Brain microvascular endothelial cell (primary cell): ENCODE measurements at regions not wholly inside any gene's neighbourhood (a gene's known extent, or its start where the extent isn't known, plus 50 kb on each side); places are given as distances from the start of the nearest gene placed in this dataset.

Experiments
- DNase-seq: peaks from one replicate; pipeline ENCODE4 v3.0.0-alpha.2; 2020
- H3K27ac ChIP-seq: fragments of 250-450 bp; sonication (Bioruptor Pico); 2 replicates; pipeline ENCODE4 v1.5.1; 2020; ENCODE audit warnings: mild to moderate bottlenecking, moderate library complexity
- H3K27me3 ChIP-seq: fragments of 250-450 bp; sonication (Bioruptor Pico); replicated peaks from 2 replicates; pipeline ENCODE4 v1.5.1; 2020; ENCODE audit warnings: mild to moderate bottlenecking
- H3K36me3 ChIP-seq: fragments of 250-450 bp; sonication (Bioruptor Pico); replicated peaks from 2 replicates; pipeline ENCODE4 v1.5.1; 2020; ENCODE audit warnings: mild to moderate bottlenecking
- H3K4me3 ChIP-seq: 2 replicates; pipeline ENCODE4 v1.5.1; 2011; ENCODE audit warnings: low read depth, mild to moderate bottlenecking, control low read depth, low read length, moderate library complexity
- in situ Hi-C: cut with HindIII; loops from 2 replicates; pipeline ENCODE4 v1.10.0; 2017; ENCODE audit warnings: low sequenced_read_pairs, low pct_ligation_motif_present
- TF ChIP-seq, protein P1 (sequence below): IDR thresholded peaks from 2 replicates; pipeline ENCODE4 v1.5.1; 2011; ENCODE audit warnings: low read depth, mild to moderate bottlenecking, moderate library complexity, low read length, control low read depth, inconsistent platforms; ENCODE audit errors: missing control alignments

- TF ChIP-seq, protein P1, sequence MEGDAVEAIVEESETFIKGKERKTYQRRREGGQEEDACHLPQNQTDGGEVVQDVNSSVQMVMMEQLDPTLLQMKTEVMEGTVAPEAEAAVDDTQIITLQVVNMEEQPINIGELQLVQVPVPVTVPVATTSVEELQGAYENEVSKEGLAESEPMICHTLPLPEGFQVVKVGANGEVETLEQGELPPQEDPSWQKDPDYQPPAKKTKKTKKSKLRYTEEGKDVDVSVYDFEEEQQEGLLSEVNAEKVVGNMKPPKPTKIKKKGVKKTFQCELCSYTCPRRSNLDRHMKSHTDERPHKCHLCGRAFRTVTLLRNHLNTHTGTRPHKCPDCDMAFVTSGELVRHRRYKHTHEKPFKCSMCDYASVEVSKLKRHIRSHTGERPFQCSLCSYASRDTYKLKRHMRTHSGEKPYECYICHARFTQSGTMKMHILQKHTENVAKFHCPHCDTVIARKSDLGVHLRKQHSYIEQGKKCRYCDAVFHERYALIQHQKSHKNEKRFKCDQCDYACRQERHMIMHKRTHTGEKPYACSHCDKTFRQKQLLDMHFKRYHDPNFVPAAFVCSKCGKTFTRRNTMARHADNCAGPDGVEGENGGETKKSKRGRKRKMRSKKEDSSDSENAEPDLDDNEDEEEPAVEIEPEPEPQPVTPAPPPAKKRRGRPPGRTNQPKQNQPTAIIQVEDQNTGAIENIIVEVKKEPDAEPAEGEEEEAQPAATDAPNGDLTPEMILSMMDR: no peak
- in situ Hi-C loops: no loop called here
- H3K4me3 ChIP-seq: no peak overlapping the region
- peak; percentile 36 for DNase-seq
- no peaks in the 10 kb centered on the region for H3K27me3 ChIP-seq
- peak overlapping the region; percentile 41 for H3K27ac ChIP-seq
- H3K36me3 ChIP-seq: no peaks in the 10 kb centered on the region
Measured at GRCh38 chrX:7514871-7515599, 327.9 kb upstream of the VCX start.

- Histone ChIP-seq H3K27ac (no peak overlapping the region), H3K36me3 (no peaks in the 10 kb centered on the region), H3K27me3 (no peaks in the 10 kb centered on the region), H3K4me3 (no peak overlapping the region)
- no peak for DNase-seq
- TF ChIP-seq, protein P1: no peak
- in situ Hi-C loops: no loop called here
Measured at GRCh38 chrX:7512845-7513244, 330.1 kb upstream of the VCX start.

DNA sequence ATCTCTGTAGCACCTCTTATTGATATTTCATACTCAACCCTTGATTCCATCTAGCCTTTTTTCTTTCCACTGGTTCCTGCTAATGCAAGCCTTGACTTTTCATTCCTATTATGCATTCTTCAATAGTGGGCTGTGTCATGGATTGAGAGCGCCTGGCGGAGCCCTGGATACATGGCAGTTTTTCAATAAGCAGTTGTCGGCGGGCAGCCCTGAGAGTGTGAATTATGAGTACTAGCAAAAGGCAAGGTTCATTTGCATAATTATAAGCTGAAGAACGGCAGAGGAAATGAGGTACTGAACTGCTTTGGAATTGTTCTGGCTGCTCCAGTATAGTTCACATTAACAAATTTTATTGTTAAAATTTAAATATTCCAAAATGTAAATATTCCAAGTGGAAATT is 339.7 kb upstream of the VCX start:
- in situ Hi-C loops: no loop called here
- Histone ChIP-seq H3K27ac (no peak overlapping the region), H3K4me3 (no peak overlapping the region), H3K27me3 (no peaks in the 10 kb centered on the region), H3K36me3 (no peaks in the 10 kb centered on the region)
- DNase-seq: no peak
- TF ChIP-seq, protein P1: no peak

GRCh38 chrX:7500386-7500785 is 342.6 kb upstream of the VCX start:
- no peak overlapping the region for H3K27ac ChIP-seq
- no peak for DNase-seq
- H3K27me3 ChIP-seq: no peaks in the 10 kb centered on the region
- no peaks in the 10 kb centered on the region for H3K36me3 ChIP-seq
- TF ChIP-seq, protein P1: no peak
- in situ Hi-C loops: no loop called here
- H3K4me3 ChIP-seq: no peak overlapping the region

GRCh38 chrX:7486505-7486904 is 338.6 kb upstream of the PUDP start:
- no peak for DNase-seq
- no peaks in the 10 kb centered on the region for H3K27me3 ChIP-seq
- no peak overlapping the region for H3K4me3 ChIP-seq
- H3K27ac ChIP-seq: no peak overlapping the region
- TF ChIP-seq, protein P1: no peak
- no peaks in the 10 kb centered on the region for H3K36me3 ChIP-seq
- in situ Hi-C loops: no loop called here

GRCh38 chrX:7485061-7485460 is 337.1 kb upstream of the PUDP start:
- H3K27ac ChIP-seq: no peak overlapping the region
- TF ChIP-seq, protein P1: no peak
- DNase-seq: no peak
- in situ Hi-C loops: no loop called here
- no peaks in the 10 kb centered on the region for H3K27me3 ChIP-seq
- no peak overlapping the region for H3K4me3 ChIP-seq
- no peaks in the 10 kb centered on the region for H3K36me3 ChIP-seq
